ENCODE measurements at regions not wholly inside any gene's neighbourhood (a gene's known extent, or its start where the extent isn't known, plus 50 kb on each side); places are given as distances from the start of the nearest gene placed in this dataset.
"Not testable (repeated sequence)": the region's sequence is repeated elsewhere in the genome, so short reads cannot be mapped to it uniquely, and the experiment has no call there.

- Mint-ChIP-seq H3K36me3 (ENCODE audit: low read depth) (no peaks in the 10 kb centered on the region), H3K9me3 (peaks cover 11% of the 10 kb centered on the region), H3K4me1 (no peaks in the 10 kb centered on the region), H3K27ac (no peak overlapping the region), H3K27me3 (peaks cover 2% of the 10 kb centered on the region), H3K4me3 (no peak overlapping the region)
- CTCF ChIA-PET, result no interaction called here
- no peak for DNase-seq
- POLR2A ChIA-PET, result no interaction called here
Observed at GRCh38 chr10:42883993-42884983, 101.7 kb downstream of the BMS1 start.

DNA sequence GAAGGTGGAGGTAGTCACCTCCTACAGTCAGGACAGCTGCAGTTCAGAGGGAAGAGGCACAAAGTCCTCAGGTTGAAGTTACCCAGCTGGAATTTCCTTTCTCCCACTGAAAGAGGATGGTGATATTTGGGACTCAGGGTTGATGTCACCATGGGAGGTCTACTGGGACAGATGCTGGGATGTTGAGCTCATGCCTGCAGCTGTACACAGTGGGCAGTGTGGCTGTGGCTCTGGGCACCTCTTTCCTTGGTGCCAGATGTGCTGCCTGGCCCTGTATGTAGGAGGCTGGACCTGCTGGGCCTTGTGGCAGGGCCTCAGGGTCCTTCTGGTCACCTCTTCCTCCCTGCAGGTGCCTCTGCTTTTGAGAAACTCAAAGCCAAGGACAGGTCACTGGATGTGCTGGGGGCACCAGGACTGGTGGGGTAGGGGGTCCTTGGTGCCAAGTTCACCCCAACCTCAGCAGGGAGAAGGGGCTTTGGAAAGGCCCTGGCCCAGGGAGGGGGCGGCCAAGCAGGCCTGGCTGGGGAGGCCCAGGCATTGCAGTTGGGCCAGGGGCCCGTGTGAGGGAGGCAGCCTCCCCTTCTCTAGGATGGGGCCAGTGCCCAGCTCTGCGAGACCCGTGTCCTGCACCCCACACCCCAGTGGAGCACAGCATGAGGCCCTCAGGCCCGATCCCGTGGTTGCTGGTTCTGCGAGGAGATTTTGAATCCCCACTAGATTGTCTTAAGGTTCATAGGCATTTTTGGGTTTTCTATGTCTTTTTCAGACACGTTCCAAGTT lies 103.1 kb downstream of the BMS1 start:
- H3K27me3 Mint-ChIP-seq, result peaks cover 2% of the 10 kb centered on the region
- ChIA-PET CTCF (no interaction called here), POLR2A (no interaction called here)
- H3K36me3 Mint-ChIP-seq (ENCODE audit: low read depth), result no peaks in the 10 kb centered on the region
- no peaks in the 10 kb centered on the region for H3K4me1 Mint-ChIP-seq
- H3K27ac Mint-ChIP-seq, result no peak overlapping the region
- no peak for DNase-seq
- peaks cover 11% of the 10 kb centered on the region for H3K9me3 Mint-ChIP-seq
- no peak overlapping the region for H3K4me3 Mint-ChIP-seq

DNA sequence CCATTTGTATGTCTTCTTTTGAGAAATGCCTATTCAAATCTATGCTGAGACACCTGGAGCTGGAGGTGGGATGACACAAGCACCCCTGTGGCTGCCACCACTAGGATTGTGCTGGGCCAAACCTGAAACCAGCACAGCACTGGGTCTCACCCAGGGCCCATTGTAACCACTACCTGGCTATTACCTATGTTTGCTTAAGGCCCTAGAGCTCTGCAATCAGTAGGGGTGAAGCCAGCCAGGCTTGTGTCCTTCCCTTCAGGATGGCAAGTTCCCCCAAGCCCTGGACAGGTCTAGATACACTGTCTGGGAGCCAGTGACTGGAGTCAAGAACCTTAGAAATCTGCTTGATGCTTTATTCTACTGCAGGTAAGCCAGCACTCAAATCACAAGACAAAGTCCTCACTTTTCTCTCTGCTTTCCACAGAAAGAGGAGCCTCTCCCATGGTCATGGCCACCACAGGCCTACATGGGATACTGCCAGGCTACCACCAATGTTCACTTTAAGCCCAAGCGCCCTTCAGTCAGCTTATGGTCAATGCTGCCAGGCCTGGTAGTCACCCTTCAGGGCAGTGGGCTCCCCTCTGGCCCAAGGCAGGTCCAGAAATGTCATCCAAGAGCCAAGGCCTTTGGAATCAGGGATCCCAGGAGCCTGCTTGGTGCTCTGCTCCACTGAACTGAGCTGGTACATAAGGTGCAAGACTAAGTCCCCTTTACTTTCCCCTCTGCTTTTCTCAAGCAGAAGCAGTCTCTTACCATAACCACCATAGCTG lies 105.3 kb downstream of the BMS1 start:
- peaks cover 4% of the 10 kb centered on the region for H3K27me3 Mint-ChIP-seq
- ChIA-PET POLR2A (no interaction called here), CTCF (no interaction called here)
- H3K36me3 Mint-ChIP-seq (ENCODE audit: low read depth), result no peaks in the 10 kb centered on the region
- H3K9me3 Mint-ChIP-seq, result peaks cover 1% of the 10 kb centered on the region
- H3K4me1 Mint-ChIP-seq, result no peaks in the 10 kb centered on the region
- H3K27ac Mint-ChIP-seq, result no peak overlapping the region
- no peak for DNase-seq
- H3K4me3 Mint-ChIP-seq, result no peak overlapping the region

- H3K4me3 Mint-ChIP-seq, result no peak overlapping the region
- no peak overlapping the region for H3K27ac Mint-ChIP-seq
- CTCF ChIA-PET, result no interaction called here
- H3K27me3 Mint-ChIP-seq, result peaks cover 4% of the 10 kb centered on the region
- no peaks in the 10 kb centered on the region for H3K4me1 Mint-ChIP-seq
- no peaks in the 10 kb centered on the region for H3K9me3 Mint-ChIP-seq
- POLR2A ChIA-PET, result no interaction called here
- no peaks in the 10 kb centered on the region for H3K36me3 Mint-ChIP-seq (ENCODE audit: low read depth)
- DNase-seq, result no peak
Observed at GRCh38 chr10:42888504-42889095, 106.0 kb downstream of the BMS1 start.

- Mint-ChIP-seq H3K4me1 (no peaks in the 10 kb centered on the region), H3K9me3 (peaks cover 14% of the 10 kb centered on the region), H3K27ac (no peak overlapping the region), H3K27me3 (peaks cover 25% of the 10 kb centered on the region), H3K4me3 (no peak overlapping the region), H3K36me3 (ENCODE audit: low read depth) (peaks cover 8% of the 10 kb centered on the region)
- CTCF ChIA-PET, result no interaction called here
- DNase-seq, result no peak
- POLR2A ChIA-PET, result no interaction called here
Observed at GRCh38 chr10:42896735-42897134, 114.1 kb downstream of the BMS1 start.

DNA sequence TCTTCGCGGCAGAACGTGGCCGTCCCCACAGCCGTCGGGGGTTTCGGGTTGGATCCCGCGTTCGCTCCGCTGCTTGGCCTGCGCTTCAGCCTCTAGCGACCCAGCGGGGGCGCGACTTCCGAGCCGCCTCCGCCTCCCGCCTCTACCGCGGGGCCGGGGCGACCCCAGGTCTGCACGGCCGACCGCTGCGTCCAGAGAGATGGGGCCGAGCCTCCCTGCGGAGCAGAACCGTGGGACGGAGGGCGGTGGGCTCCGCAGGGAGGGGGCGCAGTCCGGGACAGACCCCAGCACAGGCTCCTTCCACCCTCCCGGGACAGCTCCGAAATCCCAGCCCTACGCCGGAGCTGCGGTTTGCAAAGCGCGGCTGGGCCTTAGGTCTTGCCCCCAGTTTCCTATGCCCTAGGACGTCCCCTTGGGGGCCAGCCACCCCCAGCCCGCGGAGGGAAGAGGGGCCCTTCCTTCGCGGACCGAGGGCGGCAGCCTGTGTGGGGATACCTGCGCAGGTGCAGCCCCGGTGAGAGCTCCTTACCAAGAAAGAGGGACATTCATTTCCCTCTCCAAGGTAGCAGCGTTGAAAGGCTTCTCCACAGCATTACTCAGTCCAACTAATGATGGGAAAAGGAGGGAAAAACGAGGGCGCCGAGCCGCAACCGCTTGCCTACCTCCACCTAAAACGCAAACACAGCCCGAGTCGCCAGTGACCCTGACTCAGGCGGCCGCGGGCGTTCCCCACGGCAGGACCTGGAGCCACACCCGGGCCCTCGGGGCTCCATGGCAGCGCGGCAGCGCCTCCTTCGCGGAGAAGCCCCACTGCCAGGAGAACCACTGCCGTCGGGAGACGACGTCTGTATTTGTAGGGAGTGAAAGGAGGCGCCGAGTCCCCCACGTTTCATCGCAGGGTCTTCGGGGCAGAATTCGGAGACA lies 115.7 kb downstream of the BMS1 start:
- Mint-ChIP-seq H3K36me3 (ENCODE audit: low read depth) (peaks cover 8% of the 10 kb centered on the region), H3K4me1 (no peaks in the 10 kb centered on the region), H3K27ac (no peak overlapping the region), H3K27me3 (peaks cover 25% of the 10 kb centered on the region), H3K9me3 (peaks cover 14% of the 10 kb centered on the region), H3K4me3 (no peak overlapping the region)
- ChIA-PET POLR2A (no interaction called here), CTCF (no interaction called here)
- DNase-seq, result no peak

GRCh38 chr10:42899036-42899435 lies 116.4 kb downstream of the BMS1 start:
- H3K4me3 Mint-ChIP-seq, result no peak overlapping the region
- H3K36me3 Mint-ChIP-seq (ENCODE audit: low read depth), result peaks cover 8% of the 10 kb centered on the region
- peaks cover 25% of the 10 kb centered on the region for H3K27me3 Mint-ChIP-seq
- peaks cover 14% of the 10 kb centered on the region for H3K9me3 Mint-ChIP-seq
- no peak for DNase-seq
- ChIA-PET POLR2A (no interaction called here), CTCF (no interaction called here)
- no peaks in the 10 kb centered on the region for H3K4me1 Mint-ChIP-seq
- H3K27ac Mint-ChIP-seq, result no peak overlapping the region

GRCh38 chr10:42900346-42900745 lies 117.8 kb downstream of the BMS1 start:
- H3K4me3 Mint-ChIP-seq, result not testable (repeated sequence)

GRCh38 chr10:42911359-42911758 lies 128.8 kb downstream of the BMS1 start:
- H3K27me3 Mint-ChIP-seq, result peaks cover 2% of the 10 kb centered on the region
- H3K4me3 Mint-ChIP-seq, result no peak overlapping the region
- no peak for DNase-seq
- H3K9me3 Mint-ChIP-seq, result peaks cover 4% of the 10 kb centered on the region
- H3K36me3 Mint-ChIP-seq (ENCODE audit: low read depth), result no peaks in the 10 kb centered on the region
- CTCF ChIA-PET, result no interaction called here
- no peaks in the 10 kb centered on the region for H3K4me1 Mint-ChIP-seq
- POLR2A ChIA-PET, result no interaction called here
- H3K27ac Mint-ChIP-seq, result no peak overlapping the region

More at GRCh38 chr10:42900346-42900745, 117.8 kb downstream of the BMS1 start:
- H3K27me3 Mint-ChIP-seq, result peaks cover 27% of the 10 kb centered on the region
- H3K36me3 Mint-ChIP-seq (ENCODE audit: low read depth); H3K27ac Mint-ChIP-seq; H3K4me1 Mint-ChIP-seq; POLR2A ChIA-PET; DNase-seq; CTCF ChIA-PET: not testable (repeated sequence)
- peaks cover 14% of the 10 kb centered on the region for H3K9me3 Mint-ChIP-seq

DNA sequence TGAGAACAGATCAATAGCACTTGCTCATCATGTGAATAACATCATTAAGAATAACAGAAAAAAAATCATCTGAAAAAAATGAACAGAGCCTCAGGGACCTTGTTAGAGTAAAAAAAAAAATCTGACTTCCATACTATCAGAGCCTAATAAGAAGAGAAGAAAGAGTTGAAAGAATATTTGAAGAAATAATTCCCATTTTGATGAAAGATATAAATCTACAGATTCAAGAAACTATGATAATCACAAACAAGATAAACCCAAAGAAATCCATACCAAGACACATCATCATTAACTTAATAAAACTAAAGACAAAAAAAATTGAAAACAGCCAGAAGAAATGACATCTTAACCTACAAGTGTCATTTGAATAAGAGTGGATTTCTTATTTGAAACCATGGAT lies 134.4 kb downstream of the BMS1 start:
- Mint-ChIP-seq H3K27ac (no peak overlapping the region), H3K36me3 (ENCODE audit: low read depth) (no peaks in the 10 kb centered on the region), H3K4me1 (no peaks in the 10 kb centered on the region), H3K4me3 (no peak overlapping the region), H3K27me3 (peaks cover 13% of the 10 kb centered on the region), H3K9me3 (peaks cover 7% of the 10 kb centered on the region)
- ChIA-PET CTCF (no interaction called here), POLR2A (no interaction called here)
- DNase-seq, result no peak

DNA sequence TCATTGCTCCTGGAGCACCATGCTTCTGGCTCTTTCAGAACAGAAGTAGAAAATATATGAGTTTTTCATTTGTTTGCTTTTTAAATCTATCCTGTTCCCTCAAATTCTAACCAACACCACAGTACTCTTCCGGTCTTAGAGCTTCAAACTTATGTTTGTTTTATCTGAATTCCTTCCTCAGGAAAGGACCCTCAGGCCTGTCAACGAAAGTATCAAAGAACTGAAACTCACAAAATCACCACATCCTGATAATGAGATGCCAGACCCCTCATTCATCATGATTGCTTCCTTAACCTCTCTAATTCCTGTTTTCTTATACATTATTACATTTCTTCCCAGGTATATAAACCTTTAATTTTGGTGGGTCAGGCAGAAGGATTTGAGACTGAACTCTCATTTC lies 135.2 kb downstream of the BMS1 start:
- DNase-seq, result no peak
- Mint-ChIP-seq H3K27me3 (peaks cover 14% of the 10 kb centered on the region), H3K4me1 (no peaks in the 10 kb centered on the region), H3K9me3 (peaks cover 7% of the 10 kb centered on the region), H3K36me3 (ENCODE audit: low read depth) (no peaks in the 10 kb centered on the region), H3K27ac (no peak overlapping the region), H3K4me3 (no peak overlapping the region)
- ChIA-PET POLR2A (no interaction called here), CTCF (no interaction called here)

DNA sequence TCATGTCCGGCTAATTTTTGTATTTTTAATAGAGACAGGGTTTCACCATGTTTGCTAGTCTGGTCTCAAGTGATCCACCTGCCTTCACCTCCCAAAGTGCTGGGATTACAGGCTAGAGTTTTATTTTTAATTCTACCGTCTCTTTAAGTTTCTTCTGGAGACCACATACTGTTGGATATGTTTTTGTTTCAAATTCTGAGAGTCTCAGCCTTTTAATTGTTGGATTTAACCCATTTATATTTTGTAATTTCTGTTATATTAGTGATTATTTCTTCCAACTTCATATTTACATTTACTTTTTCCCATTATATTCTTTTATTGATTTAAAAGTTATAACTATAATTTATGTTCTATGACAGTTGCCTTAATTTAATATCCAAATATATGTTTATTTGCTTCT lies 139.4 kb downstream of the BMS1 start:
- no peaks in the 10 kb centered on the region for H3K4me1 Mint-ChIP-seq

More for the DNA sequence above, 139.4 kb downstream of the BMS1 start:
- Mint-ChIP-seq H3K27ac (no peak overlapping the region), H3K4me3 (no peak overlapping the region), H3K9me3 (peaks cover 4% of the 10 kb centered on the region), H3K27me3 (peaks cover 25% of the 10 kb centered on the region), H3K36me3 (ENCODE audit: low read depth) (no peaks in the 10 kb centered on the region)
- DNase-seq, result no peak
- POLR2A ChIA-PET, result no interaction called here
- CTCF ChIA-PET, result no interaction called here
